Right kidney (tissue), 1 donor: ENCODE measurements at regions not wholly inside any gene's neighbourhood (a gene's known extent, or its start where the extent isn't known, plus 50 kb on each side); places are given as distances from the start of the nearest gene placed in this dataset.
"Not testable (repeated sequence)": the region's sequence is repeated elsewhere in the genome, so short reads cannot be mapped to it uniquely, and the experiment has no call there.

Source experiments
- DNase-seq: peaks from one replicate; pipeline ENCODE4 v3.0.0-alpha.2; 2016

GRCh38 chr2:2734308-2734707, 403.2 kb upstream of the MYT1L start:
- DNase-seq, result no peak

- no peak for DNase-seq
These were observed 402.7 kb upstream of the MYT1L start for GRCh38 chr2:2733818-2734217.

GRCh38 chr2:2732331-2733119, 401.4 kb upstream of the MYT1L start:
- DNase-seq, result no peak

DNA sequence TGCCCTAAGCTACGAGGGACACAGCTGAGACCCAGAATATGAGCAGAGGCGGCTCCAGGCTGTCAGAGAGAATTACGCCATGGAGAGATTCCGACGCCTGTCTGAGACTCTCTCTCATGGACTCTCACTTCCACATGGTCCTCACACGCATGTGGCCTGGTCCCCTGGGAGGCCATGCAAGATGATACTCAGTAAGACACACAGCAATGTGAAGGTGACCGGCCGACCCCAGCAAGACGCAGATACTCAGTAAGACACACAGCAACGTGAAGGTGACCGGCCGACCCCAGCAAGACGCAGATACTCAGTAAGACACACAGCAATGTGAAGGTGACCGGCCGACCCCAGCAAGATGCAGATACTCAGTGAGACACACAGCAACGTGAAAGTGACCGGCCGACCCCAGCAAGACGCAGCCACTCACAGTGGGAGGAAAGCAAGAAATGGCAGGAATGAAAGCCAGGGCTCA, 400.8 kb upstream of the MYT1L start:
- no peak for DNase-seq

DNA sequence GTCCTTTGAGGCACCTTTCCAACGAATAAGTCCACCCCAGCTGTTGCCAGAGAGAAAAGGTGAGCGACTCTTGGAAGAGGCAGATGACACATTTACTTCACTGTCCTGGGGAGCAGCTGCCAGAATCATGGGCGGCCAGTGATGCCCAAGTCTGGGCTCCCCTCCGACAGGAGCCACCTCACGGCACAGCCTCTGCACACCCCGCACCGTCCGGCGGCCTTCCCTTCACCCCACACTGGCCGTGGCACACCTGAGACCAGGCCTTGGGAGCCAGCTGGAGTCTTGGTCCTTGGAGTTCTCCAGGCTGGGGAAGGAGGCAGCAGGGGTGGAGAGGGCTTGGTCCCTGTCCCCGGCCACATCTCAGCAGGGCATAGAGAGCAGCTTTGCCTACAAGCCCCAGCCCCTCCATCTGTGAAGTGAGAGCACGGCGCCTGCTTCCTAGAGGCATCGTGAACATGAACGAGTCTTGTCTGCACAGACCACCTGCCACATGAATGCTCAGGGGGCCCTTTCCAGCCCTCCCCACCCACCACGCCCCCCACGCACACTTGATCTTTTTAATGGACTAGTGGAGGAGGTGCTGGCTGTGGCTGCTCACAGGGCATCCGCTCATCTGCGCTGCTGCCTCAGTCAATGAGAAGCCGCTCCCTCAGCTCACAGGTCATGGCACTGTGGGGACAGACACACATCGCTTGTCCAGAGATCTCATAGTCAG, 400.2 kb upstream of the MYT1L start:
- DNase-seq, result no peak

DNA sequence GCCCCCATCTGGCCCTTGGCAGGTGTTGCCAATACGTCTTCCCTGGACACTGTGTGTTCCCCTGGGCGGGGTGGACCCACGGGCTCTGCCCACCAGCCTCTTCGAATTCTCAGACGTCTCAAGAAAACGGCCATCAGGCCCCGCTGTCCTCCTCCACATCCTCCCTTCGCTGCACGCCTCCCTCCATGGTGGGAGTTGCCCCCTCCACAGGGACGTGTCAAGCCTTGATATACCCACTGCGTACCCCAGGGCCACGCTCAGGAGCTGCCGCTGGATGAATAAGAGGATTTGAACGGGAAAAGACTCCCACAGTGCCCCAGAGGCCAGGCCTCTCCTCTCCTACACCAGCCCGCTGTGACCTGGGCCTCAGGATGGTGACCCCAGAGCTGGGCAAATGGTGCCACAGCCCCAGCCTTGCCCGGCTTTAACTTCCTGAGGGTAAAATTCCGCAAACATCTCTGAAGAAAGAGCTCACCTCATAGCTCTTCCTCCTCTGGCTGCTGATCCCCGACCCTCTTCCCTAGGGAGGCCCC, 399.3 kb upstream of the MYT1L start:
- no peak for DNase-seq

DNA sequence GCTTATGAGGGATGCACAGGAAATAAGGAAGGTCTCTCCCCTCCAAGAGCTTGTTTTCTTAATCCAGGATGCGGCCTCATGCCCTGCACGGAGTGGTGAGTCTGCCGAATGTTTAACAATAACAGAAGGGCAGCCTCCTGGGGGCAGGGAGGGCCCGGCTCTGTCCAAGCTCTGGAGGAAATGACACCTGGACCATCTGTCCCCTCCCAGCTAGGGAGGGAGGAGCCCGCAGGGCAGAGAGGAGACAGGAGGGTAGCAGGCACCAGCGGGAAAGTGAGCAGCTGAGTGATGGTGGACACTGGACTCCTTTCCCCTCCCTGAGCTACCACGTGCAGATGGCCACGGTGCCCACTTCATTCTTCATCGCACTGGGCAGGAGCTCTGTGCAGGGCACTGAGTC, 398.2 kb upstream of the MYT1L start:
- no peak for DNase-seq

DNA sequence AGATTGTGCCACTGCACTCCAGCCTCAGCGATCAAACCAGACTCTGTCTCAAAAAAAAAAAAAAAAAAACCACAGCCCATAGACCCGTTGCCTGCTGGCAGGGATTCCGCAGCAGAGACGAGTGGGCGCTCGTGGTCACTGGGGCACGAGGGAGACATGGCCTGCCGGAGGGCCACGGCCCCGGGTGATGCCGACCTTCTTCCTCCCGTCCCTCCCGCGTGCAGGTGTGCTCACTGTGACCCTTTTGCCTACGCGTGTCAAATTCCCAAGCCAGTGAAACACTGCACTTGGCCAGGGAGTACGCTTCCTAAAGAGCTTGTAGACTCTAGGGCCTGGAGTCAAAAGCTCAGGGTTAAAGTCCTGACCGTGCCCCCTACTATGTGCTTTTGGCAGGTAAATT, 397.6 kb upstream of the MYT1L start:
- no peak for DNase-seq

DNA sequence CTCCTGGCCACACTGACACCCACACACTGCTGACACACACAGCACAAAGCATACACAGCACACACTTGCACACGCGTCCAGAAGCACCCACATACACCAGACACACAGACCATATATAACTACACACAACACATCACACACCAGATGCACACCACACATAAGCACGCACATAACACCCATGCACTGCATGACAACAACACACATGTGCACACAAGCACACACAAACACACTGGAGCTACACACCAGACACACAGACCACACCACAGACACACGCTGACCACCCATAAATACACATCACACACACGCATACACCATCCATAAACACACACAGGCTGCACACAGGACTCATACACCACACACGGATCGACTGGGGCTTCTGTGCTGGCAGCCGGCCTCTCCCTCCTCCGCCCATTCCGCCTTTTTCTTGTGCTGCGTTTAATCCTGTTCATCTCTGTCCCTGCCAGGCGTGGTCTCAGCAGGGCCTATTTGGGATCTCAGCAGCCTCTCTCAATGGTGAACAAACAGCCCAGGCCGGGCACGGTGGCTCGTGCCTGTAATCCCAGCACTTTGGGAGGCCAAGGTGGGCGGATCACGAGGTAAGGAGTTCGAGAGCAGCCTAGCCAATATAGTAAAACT, 396.9 kb upstream of the MYT1L start:
- DNase-seq, result no peak

DNA sequence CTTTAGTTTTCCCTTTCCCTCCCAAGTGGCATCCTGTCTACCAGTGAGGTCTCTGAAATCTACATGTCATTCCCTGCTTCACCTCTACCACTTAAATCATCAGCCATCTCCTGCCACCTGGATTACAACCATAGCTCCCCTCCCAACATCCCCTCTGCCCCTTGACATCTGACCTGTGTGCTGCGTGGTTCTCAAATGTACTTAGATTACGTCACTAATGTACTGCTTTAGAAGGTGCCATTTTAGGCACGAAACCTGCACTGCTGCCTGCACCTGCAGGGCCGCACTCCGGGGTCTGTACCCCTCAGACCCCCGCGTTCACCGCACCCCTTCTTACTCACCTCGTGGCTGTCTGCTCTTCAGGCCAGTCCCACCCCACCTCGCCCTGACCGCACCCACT, 395.1 kb upstream of the MYT1L start:
- no peak for DNase-seq

GRCh38 chr2:2723064-2723463, 392.0 kb upstream of the MYT1L start:
- no peak for DNase-seq

- DNase-seq, result no peak
These were observed 390.3 kb upstream of the MYT1L start for GRCh38 chr2:2721296-2721835.

GRCh38 chr2:2720806-2721205, 389.7 kb upstream of the MYT1L start:
- DNase-seq, result not testable (repeated sequence)

GRCh38 chr2:2720351-2720750, 389.3 kb upstream of the MYT1L start:
- DNase-seq, result no peak

DNA sequence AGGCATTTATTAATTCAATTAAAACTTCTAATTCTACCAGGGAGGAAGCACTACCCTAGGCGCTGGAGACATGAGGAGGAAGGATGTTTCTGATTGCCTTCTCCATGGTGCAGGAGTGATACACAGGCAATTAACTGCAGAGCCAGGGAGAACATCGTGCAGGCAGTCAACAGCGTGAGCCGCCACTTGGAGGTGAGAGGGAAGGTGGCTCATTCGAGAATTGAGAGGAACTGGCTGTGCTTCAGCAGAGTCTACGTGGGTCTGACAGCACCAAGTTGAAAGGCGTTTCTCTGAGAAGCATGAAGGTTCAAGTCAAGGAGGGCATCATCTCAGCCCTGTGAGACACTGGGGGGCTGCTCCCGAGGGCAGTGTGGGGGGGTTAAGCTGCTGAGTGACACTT, 388.7 kb upstream of the MYT1L start:
- no peak for DNase-seq

DNA sequence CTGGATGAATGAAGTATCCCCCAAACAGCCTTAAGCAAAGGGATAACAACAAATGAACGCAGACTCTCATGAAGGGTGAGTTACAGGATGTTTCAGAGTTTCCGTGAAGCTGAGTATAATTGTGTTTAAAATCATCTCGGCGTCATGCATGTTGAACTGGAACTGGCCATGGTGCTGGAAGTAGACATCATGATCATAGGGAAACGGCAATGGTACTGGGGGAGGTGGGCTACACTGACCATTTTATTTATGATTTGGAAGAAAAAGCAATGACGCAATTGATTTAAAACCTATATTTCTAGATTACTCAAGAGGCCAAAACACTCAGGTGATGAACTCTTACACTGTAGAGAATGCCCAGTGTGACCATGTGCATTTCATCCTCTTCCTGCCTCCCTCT, 387.9 kb upstream of the MYT1L start:
- no peak for DNase-seq

- DNase-seq, result no peak
These were observed 386.3 kb upstream of the MYT1L start for GRCh38 chr2:2717406-2717805.

DNA sequence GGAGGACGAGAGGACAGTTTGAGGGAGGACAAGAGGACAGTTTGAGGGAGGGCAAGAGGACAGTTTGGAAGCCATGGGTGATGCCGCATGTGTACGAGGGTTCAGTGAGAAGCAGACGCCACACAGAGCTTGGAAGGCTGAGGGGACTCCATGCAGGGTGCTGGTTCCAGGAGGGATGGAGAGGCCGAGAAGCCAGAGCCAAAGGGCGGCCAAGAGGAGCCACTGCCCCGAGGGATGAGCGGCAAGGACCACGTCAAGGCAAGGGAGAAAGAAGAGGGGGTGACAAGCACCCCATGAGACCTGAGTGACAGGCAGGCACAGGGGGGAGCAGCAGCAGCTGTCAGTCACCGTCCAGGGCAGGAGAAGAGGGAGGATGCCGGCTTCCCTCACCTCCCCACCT, 385.7 kb upstream of the MYT1L start:
- no peak for DNase-seq

DNA sequence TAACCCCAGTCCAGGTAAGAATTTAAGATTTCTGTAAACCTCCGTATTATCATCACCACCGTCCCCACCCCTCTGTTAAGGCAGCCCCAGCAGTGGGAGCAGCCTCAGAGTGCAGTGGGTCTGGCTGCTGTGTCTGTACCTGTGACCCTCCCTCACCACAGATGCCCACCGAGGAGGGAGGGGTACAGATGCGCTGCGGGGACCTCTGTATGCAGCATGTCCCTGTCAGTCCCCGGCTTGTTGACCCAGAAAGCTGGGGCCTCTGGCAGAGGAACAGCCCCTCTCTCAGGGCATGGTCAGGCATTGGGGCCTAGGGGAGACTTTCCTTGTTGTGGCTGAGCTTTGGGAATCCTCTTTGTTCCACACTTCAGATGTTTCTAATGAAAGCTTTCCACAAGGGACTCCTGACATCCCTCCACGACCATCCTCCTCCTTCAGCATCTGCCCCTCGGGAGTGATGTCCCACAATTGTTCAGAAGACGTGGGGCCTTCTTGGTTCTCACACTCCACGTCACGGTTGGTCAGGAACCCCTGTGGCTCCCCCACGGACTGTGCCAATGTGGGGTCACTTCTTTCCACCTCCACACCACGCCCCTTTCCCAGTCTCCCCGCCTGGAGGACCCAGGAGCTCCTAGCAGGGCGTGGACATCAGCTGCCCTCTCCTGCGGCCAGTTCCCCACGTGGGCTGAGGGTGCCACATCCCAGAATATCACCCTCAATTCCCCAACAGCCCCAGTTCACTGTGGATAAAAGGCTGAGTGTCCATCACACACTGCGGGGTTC, 384.2 kb upstream of the MYT1L start:
- DNase-seq, result no peak

GRCh38 chr2:2714408-2714807, 383.3 kb upstream of the MYT1L start:
- DNase-seq, result no peak

DNA sequence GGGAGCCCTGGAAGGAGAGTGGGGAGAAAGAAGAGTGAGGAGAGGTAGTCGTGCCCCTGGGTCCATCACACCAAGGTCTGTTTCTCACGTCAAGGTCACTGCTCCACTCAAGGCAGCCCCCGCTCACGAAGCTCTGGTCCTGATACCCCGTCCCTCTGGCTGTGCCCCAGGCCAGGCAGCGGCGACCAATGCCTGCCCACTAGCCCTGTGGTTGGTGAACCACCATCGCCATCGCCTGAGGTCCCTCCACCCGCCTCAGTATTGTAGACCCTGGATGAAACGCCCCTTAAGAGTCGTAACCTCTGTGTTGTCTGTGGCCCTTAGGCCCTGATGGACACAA, 378.3 kb upstream of the MYT1L start:
- DNase-seq, result no peak
